Liver (tissue), 8 donors: ENCODE measurements at regions not wholly inside any gene's neighbourhood (a gene's known extent, or its start where the extent isn't known, plus 50 kb on each side); places are given as distances from the start of the nearest gene placed in this dataset.

Source experiments
- DNase-seq: peaks from one replicate; pipeline ENCODE4 v3.0.0-alpha.2; 2017; ENCODE audit warnings: low spot score
- H3K27ac ChIP-seq, 2 donors: one replicate each; pipeline ENCODE4 v1.7.0; 2013; ENCODE audit warnings: inconsistent platforms in 2 of 2, low read length in 2 of 2, control low read depth in 1 of 2, low read depth in 1 of 2, mild to moderate bottlenecking in 1 of 2
- H3K27me3 ChIP-seq, 4 donors: one replicate each; pipeline versions ENCODE4 v1.6.1 to v1.7.0; 2013; ENCODE audit warnings: low read length in 3 of 4, inconsistent platforms in 1 of 4, mild to moderate bottlenecking in 1 of 4, moderate library complexity in 1 of 4; ENCODE audit not compliant: control insufficient read depth in 4 of 4, insufficient read depth in 4 of 4
- H3K36me3 ChIP-seq, 4 donors: one replicate each; pipeline versions ENCODE4 v1.6.1 to v1.7.0; 2013; ENCODE audit warnings: low read length in 3 of 4, mild to moderate bottlenecking in 3 of 4, low read depth in 1 of 4, moderate library complexity in 1 of 4; ENCODE audit not compliant: control insufficient read depth in 4 of 4, insufficient read depth in 3 of 4
- H3K4me1 ChIP-seq, 4 donors: one replicate each; pipeline versions ENCODE4 v1.6.1 to v1.7.0; 2013; ENCODE audit warnings: low read length in 3 of 4, mild to moderate bottlenecking in 3 of 4, moderate library complexity in 1 of 4; ENCODE audit not compliant: control insufficient read depth in 4 of 4, insufficient read depth in 4 of 4
- H3K4me3 ChIP-seq, 3 donors: one replicate each; pipeline versions ENCODE4 v1.6.1 to v1.7.0; 2013; ENCODE audit warnings: low read length in 3 of 3, control low read depth in 1 of 3, low read depth in 1 of 3, mild to moderate bottlenecking in 1 of 3
- H3K9ac ChIP-seq, 2 donors: one replicate each; pipeline ENCODE4 v1.7.0; 2013; ENCODE audit warnings: low read length in 2 of 2, mild to moderate bottlenecking in 2 of 2, moderate library complexity in 2 of 2, control low read depth in 1 of 2, low read depth in 1 of 2
- H3K9me3 ChIP-seq, 4 donors: one replicate each; pipeline versions ENCODE4 v1.6.1 to v1.7.0; 2013; ENCODE audit warnings: low read length in 3 of 4; ENCODE audit not compliant: control insufficient read depth in 4 of 4
- ATF3 ChIP-seq: IDR thresholded peaks from 2 replicates; pipeline ENCODE4 v1.6.1; 2016; ENCODE audit warnings: antibody characterized with exemption
- CTCF ChIP-seq: fragments of 150-350 bp; IDR thresholded peaks from 2 replicates; pipeline ENCODE4 v1.5.1; 2017; ENCODE audit warnings: improper control_type of control experiment, low read depth, low read length; ENCODE audit not compliant: missing input control
- EGR1 ChIP-seq, 2 donors: IDR thresholded peaks; 2 replicates each; pipeline ENCODE4 v1.6.1; 2016 to 2018; ENCODE audit warnings: antibody characterized with exemption in 2 of 2, low read depth in 2 of 2
- FOXA2 ChIP-seq: IDR thresholded peaks from 2 replicates; pipeline ENCODE4 v1.6.1; 2016; ENCODE audit warnings: antibody characterized with exemption
- HNF4A ChIP-seq, 2 donors: conservative IDR thresholded peaks; 2 replicates each; pipeline ENCODE4 v1.6.1; 2016; ENCODE audit warnings: antibody characterized with exemption in 2 of 2, mild to moderate bottlenecking in 2 of 2
- HNF4G ChIP-seq: IDR thresholded peaks from 2 replicates; pipeline ENCODE4 v1.6.1; 2016; ENCODE audit warnings: antibody characterized with exemption
- JUND ChIP-seq, 2 donors: IDR thresholded peaks; 2 replicates each; pipeline ENCODE4 v1.6.1; 2016; ENCODE audit warnings: antibody characterized with exemption in 2 of 2
- MAX ChIP-seq: IDR thresholded peaks from 2 replicates; pipeline ENCODE4 v1.6.1; 2016; ENCODE audit warnings: antibody characterized with exemption
- NR2F2 ChIP-seq: IDR thresholded peaks from 2 replicates; pipeline ENCODE4 v1.6.1; 2016; ENCODE audit warnings: antibody characterized with exemption
- RAD21 ChIP-seq, 2 donors: IDR thresholded peaks; 2 replicates each; pipeline ENCODE4 v1.6.1; 2016; ENCODE audit warnings: antibody characterized with exemption in 2 of 2, mild to moderate bottlenecking in 2 of 2
- REST ChIP-seq: IDR thresholded peaks from 2 replicates; pipeline ENCODE4 v1.6.1; 2016; ENCODE audit warnings: antibody characterized with exemption, mild to moderate bottlenecking
- RXRA ChIP-seq, 2 donors: IDR thresholded peaks; 2 replicates each; pipeline ENCODE4 v1.6.1; 2017 to 2018; ENCODE audit warnings: antibody characterized with exemption in 2 of 2, mild to moderate bottlenecking in 1 of 2
- SP1 ChIP-seq: IDR thresholded peaks from 2 replicates; pipeline ENCODE4 v1.6.1; 2018; ENCODE audit warnings: antibody characterized with exemption, mild to moderate bottlenecking
- TAF1 ChIP-seq: conservative IDR thresholded peaks from 2 replicates; pipeline ENCODE4 v1.6.1; 2016; ENCODE audit warnings: antibody characterized with exemption, mild to moderate bottlenecking
- YY1 ChIP-seq: IDR thresholded peaks from 2 replicates; pipeline ENCODE4 v1.6.1; 2016; ENCODE audit warnings: antibody characterized with exemption, mild to moderate bottlenecking
- WGBS: extraction: QIAGEN DNeasy Blood & Tissue Kit; methylation state at CpG from one replicate; pipeline ENCODE4 v1.1.7; 2013; 5-methylcytosine and 5-hydroxymethylcytosine counted together
- donor health status: healthy.
- donor health status: healthy.
- donor health status: healthy.
- donor health status: healthy.
- donor health status: healthy.

GRCh38 chr10:78199759-78200158, 166.1 kb downstream of the RPS24 start:
- H3K9me3 ChIP-seq = no peaks in the 10 kb centered on the region
- no peak overlapping the region for H3K9ac ChIP-seq
- DNase-seq = no peak
- WGBS = 85% methylated on average over 2 of the region's 2 CpGs
- no peak overlapping the region for H3K4me3 ChIP-seq
- no peak overlapping the region for H3K27ac ChIP-seq
- H3K27me3 ChIP-seq = no peaks in the 10 kb centered on the region
- TF ChIP-seq NR2F2 (no peak), SP1 (no peak), ATF3 (no peak), FOXA2 (no peak), RAD21 (IDR thresholded peaks at IDR 0.05) (no peak), HNF4G (no peak), YY1 (no peak), CTCF (no peak), EGR1 (IDR thresholded peaks at IDR 0.05; ENCODE audit: low read depth in 2 of 2) (no peak), RXRA (IDR thresholded peaks at IDR 0.05) (no peak), HNF4A (conservative IDR thresholded peaks at IDR 0.05) (no peak)
- H3K4me1 ChIP-seq = no peaks in the 10 kb centered on the region
- no peaks in the 10 kb centered on the region for H3K36me3 ChIP-seq

- no peak overlapping the region for H3K4me3 ChIP-seq
- H3K36me3 ChIP-seq = no peaks in the 10 kb centered on the region
- no peak overlapping the region for H3K27ac ChIP-seq
- TF ChIP-seq CTCF (no peak), JUND (IDR thresholded peaks at IDR 0.05) (no peak), TAF1 (no peak), REST (no peak), FOXA2 (no peak), NR2F2 (no peak), YY1 (no peak), HNF4G (no peak), MAX (no peak), EGR1 (IDR thresholded peaks at IDR 0.05; ENCODE audit: low read depth in 2 of 2) (no peak), RXRA (IDR thresholded peaks at IDR 0.05) (no peak)
- no peaks in the 10 kb centered on the region for H3K9me3 ChIP-seq
- H3K4me1 ChIP-seq = no peaks in the 10 kb centered on the region
- H3K9ac ChIP-seq = no peak overlapping the region
- no peak for DNase-seq
- no peaks in the 10 kb centered on the region for H3K27me3 ChIP-seq
- 91% methylated on average over 3 of the region's 3 CpGs for WGBS
Observed at GRCh38 chr10:78200686-78201085, 167.0 kb downstream of the RPS24 start.
